IMR-90 (cell line): ENCODE measurements at regions not wholly inside any gene's neighbourhood (a gene's known extent, or its start where the extent isn't known, plus 50 kb on each side); places are given as distances from the start of the nearest gene placed in this dataset.

Experiments
- ATAC-seq: fragments of 200-7000 bp; cut with Tn5 transposase; 2 replicates; pipeline ENCODE4 v1.9.1; 2020; ENCODE audit warnings: low read depth, mild to moderate bottlenecking, moderate library complexity
- BruUV-seq: library from RNA; stranded (reverse); fragments of 400-500 nt; replicated peaks from 2 replicates; lab custom pipeline; 2021; lab: Mats Ljungman, UMichigan
- CTCF ChIA-PET: fragments of 300-600 bp; formaldehyde crosslinking; extraction: SDS; loops from one replicate; lab custom pipeline; 2021; ENCODE audit warnings: antibody characterized with exemption; lab: Yijun Ruan, JAX
- POLR2A ChIA-PET: fragments of 300-600 bp; sonication (Branson Sonifier 250); formaldehyde crosslinking; loops from one replicate; lab custom pipeline; 2022; ENCODE audit warnings: antibody characterized with exemption; ENCODE audit not compliant: unreplicated experiment; lab: Charles Lee
- DNase-seq: peaks from one replicate; pipeline ENCODE4 v3.0.0; 2013
- H2AFZ ChIP-seq: replicated peaks from 2 replicates; pipeline ENCODE3; 2013; ENCODE audit warnings: low read length, mild to moderate bottlenecking; ENCODE audit not compliant: poor library complexity
- H2AK5ac ChIP-seq: 2 replicates; pipeline ENCODE4 v1.6.1; 2013; ENCODE audit warnings: low read depth, low read length, inconsistent platforms
- H2AK9ac ChIP-seq: replicated peaks from 2 replicates; pipeline ENCODE3; 2013; ENCODE audit warnings: mild to moderate bottlenecking, low read depth, low read length, moderate library complexity; ENCODE audit not compliant: poor library complexity
- H2BK120ac ChIP-seq: 2 replicates; pipeline ENCODE4 v1.6.1; 2013; ENCODE audit warnings: low read depth, low read length, inconsistent platforms
- H2BK15ac ChIP-seq: 3 replicates; pipeline ENCODE4 v1.6.1; 2013; ENCODE audit warnings: low read depth, low read length, inconsistent platforms
- H2BK20ac ChIP-seq: 2 replicates; pipeline ENCODE4 v1.6.1; 2013; ENCODE audit warnings: low read depth, mild to moderate bottlenecking, inconsistent platforms, low read length, moderate library complexity
- H2BK5ac ChIP-seq: 2 replicates; pipeline ENCODE4 v1.6.1; 2013; ENCODE audit warnings: mild to moderate bottlenecking, low read depth, low read length, inconsistent platforms; ENCODE audit not compliant: poor library complexity, severe bottlenecking
- H3K14ac ChIP-seq: replicated peaks from 2 replicates; pipeline ENCODE4 v1.6.1; 2013; ENCODE audit warnings: low read depth, low read length, inconsistent platforms
- H3K18ac ChIP-seq: 2 replicates; pipeline ENCODE4 v1.6.1; 2013; ENCODE audit warnings: low read depth, low read length, control low read depth
- H3K23ac ChIP-seq: 2 replicates; pipeline ENCODE4 v1.6.1; 2013; ENCODE audit warnings: low read depth, low read length, inconsistent platforms
- H3K27ac ChIP-seq: 2 replicates; pipeline ENCODE4 v1.5.1; 2013; ENCODE audit warnings: mild to moderate bottlenecking, control low read depth, low read length; ENCODE audit not compliant: insufficient read depth
- H3K27me3 ChIP-seq: 2 replicates; pipeline ENCODE4 v1.6.1; 2013; ENCODE audit warnings: low read length; ENCODE audit not compliant: control insufficient read depth, insufficient read depth
- H3K36me3 ChIP-seq: 2 replicates; pipeline ENCODE4 v1.6.1; 2013; ENCODE audit warnings: low read length, mixed read lengths; ENCODE audit not compliant: control insufficient read depth, insufficient read depth
- H3K4ac ChIP-seq: 2 replicates; pipeline ENCODE4 v1.6.1; 2013; ENCODE audit warnings: low read depth, low read length, inconsistent platforms
- H3K4me1 ChIP-seq: 2 replicates; pipeline ENCODE4 v1.6.1; 2013; ENCODE audit warnings: low read length, mixed read lengths; ENCODE audit not compliant: control insufficient read depth, insufficient read depth
- H3K4me2 ChIP-seq: 2 replicates; pipeline ENCODE4 v1.6.1; 2013; ENCODE audit warnings: low read depth, mild to moderate bottlenecking, control low read depth, low read length, moderate library complexity
- H3K4me3 ChIP-seq: 2 replicates; pipeline ENCODE4 v1.5.1; 2013; ENCODE audit warnings: low read depth, mild to moderate bottlenecking, control low read depth, low read length, moderate library complexity; ENCODE audit not compliant: insufficient read depth
- H3K56ac ChIP-seq: 2 replicates; pipeline ENCODE4 v1.6.1; 2013; ENCODE audit warnings: low read length, inconsistent platforms; ENCODE audit not compliant: insufficient read depth; ENCODE audit errors: extremely low read depth
- H3K79me1 ChIP-seq, 2 experiments: 2 replicates each; pipeline ENCODE4 v1.6.1; 2013; ENCODE audit warnings: low read length in 2 of 2, inconsistent platforms in 1 of 2, low read depth in 1 of 2
- H3K9ac ChIP-seq: 2 replicates; pipeline ENCODE4 v1.6.1; 2013; ENCODE audit warnings: low read depth, low read length, control low read depth
- H3K9me1 ChIP-seq: 2 replicates; pipeline ENCODE4 v1.6.1; 2013; ENCODE audit warnings: low read length, inconsistent platforms; ENCODE audit not compliant: insufficient read depth
- H3K9me3 ChIP-seq: 2 replicates; pipeline ENCODE4 v1.6.1; 2013; ENCODE audit warnings: low read length; ENCODE audit not compliant: control insufficient read depth, insufficient read depth
- H4K20me1 ChIP-seq: 2 replicates; pipeline ENCODE4 v1.6.1; 2013; ENCODE audit warnings: low read length, inconsistent platforms; ENCODE audit not compliant: insufficient read depth
- H4K5ac ChIP-seq: 2 replicates; pipeline ENCODE4 v1.6.1; 2013; ENCODE audit warnings: mild to moderate bottlenecking, low read depth, low read length, control low read depth
- H4K8ac ChIP-seq, 2 experiments: 2 replicates each; pipeline ENCODE4 v1.6.1; 2013; ENCODE audit warnings: low read depth in 2 of 2, low read length in 2 of 2, control low read depth in 1 of 2, inconsistent platforms in 1 of 2
- H4K91ac ChIP-seq: 2 replicates; pipeline ENCODE4 v1.6.1; 2013; ENCODE audit warnings: low read depth, low read length, inconsistent platforms; ENCODE audit not compliant: insufficient read depth
- BHLHE40 ChIP-seq: fragments of 150-350 bp; IDR thresholded peaks from 2 replicates; pipeline ENCODE4 v1.6.1; 2016; ENCODE audit warnings: mild to moderate bottlenecking, low read depth, low read length
- CEBPB ChIP-seq: IDR thresholded peaks from 2 replicates; pipeline ENCODE4 v1.6.1; 2012; ENCODE audit warnings: low read depth, low read length, improper control_type of control experiment
- CHD1 ChIP-seq: IDR thresholded peaks from 2 replicates; pipeline ENCODE4 v1.6.1; 2012; ENCODE audit warnings: low read depth, low read length, improper control_type of control experiment
- FOS ChIP-seq: fragments of 150-350 bp; IDR thresholded peaks from 2 replicates; pipeline ENCODE4 v1.6.1; 2016; ENCODE audit warnings: low read depth, low read length
- MAFK ChIP-seq: IDR thresholded peaks from 2 replicates; pipeline ENCODE4 v1.6.1; 2012; ENCODE audit warnings: low read depth, low read length, improper control_type of control experiment
- MAZ ChIP-seq: IDR thresholded peaks from 2 replicates; pipeline ENCODE4 v1.6.1; 2012; ENCODE audit warnings: low read depth, mild to moderate bottlenecking, low read length, improper control_type of control experiment, moderate library complexity, borderline replicate concordance
- MXI1 ChIP-seq: IDR thresholded peaks from 2 replicates; pipeline ENCODE4 v1.6.1; 2012; ENCODE audit warnings: low read depth, mild to moderate bottlenecking, low read length, moderate library complexity, borderline replicate concordance
- NFE2L2 ChIP-seq: fragments of 150-350 bp; IDR thresholded peaks from 2 replicates; pipeline ENCODE4 v1.6.1; 2016; ENCODE audit warnings: low read depth, mild to moderate bottlenecking, low read length
- POLR2A ChIP-seq: IDR thresholded peaks from 2 replicates; pipeline ENCODE4 v1.6.1; 2012; ENCODE audit warnings: mild to moderate bottlenecking, low read depth, low read length
- RAD21 ChIP-seq: IDR thresholded peaks from 2 replicates; pipeline ENCODE4 v1.6.1; 2012; ENCODE audit warnings: low read length, improper control_type of control experiment
- RCOR1 ChIP-seq: IDR thresholded peaks from 2 replicates; pipeline ENCODE4 v1.6.1; 2012; ENCODE audit warnings: mild to moderate bottlenecking, low read length, improper control_type of control experiment; ENCODE audit not compliant: insufficient replicate concordance
- RFX5 ChIP-seq: IDR thresholded peaks from 2 replicates; pipeline ENCODE4 v1.8.0; 2012; ENCODE audit warnings: low read depth, mild to moderate bottlenecking, low read length, moderate library complexity
- SMC3 ChIP-seq: fragments of 150-350 bp; IDR thresholded peaks from 2 replicates; pipeline ENCODE4 v1.6.1; 2016; ENCODE audit warnings: low read depth, mild to moderate bottlenecking, antibody characterized with exemption, low read length, moderate library complexity
- WGBS, 2 experiments: methylation state at CpG; one replicate each; pipeline versions ENCODE4 v1.1.5 to v1.1.7; 2013; ENCODE audit warnings: missing lambda C conversion rate in 2 of 2; ENCODE audit not compliant: insufficient read length in 1 of 2; ENCODE audit errors: extremely low coverage in 2 of 2; 5-methylcytosine and 5-hydroxymethylcytosine counted together
- dilution Hi-C: fragments of 300-500 bp; cut with HindIII; formaldehyde crosslinking; loops from one replicate; pipeline ENCODE4 v1.14.3; 2018; ENCODE audit warnings: low sequenced_read_pairs; ENCODE audit not compliant: unreplicated experiment
- in situ Hi-C: fragments of 300-500 bp; cut with MboI; formaldehyde crosslinking; loops from 3 replicates; pipeline ENCODE4 v1.14.3; 2019; ENCODE audit warnings: low sequenced_read_pairs, inconsistent platforms, mixed read lengths
- intact Hi-C: fragments of 100-400 bp; cut with micrococcal nuclease; formaldehyde crosslinking; loops from 2 replicates; pipeline ENCODE4 v1.10.0; 2022
- TF ChIP-seq, protein P1 (sequence below): fragments of 150-350 bp; IDR thresholded peaks from 2 replicates; pipeline ENCODE4 v1.6.1; 2016; ENCODE audit warnings: low read depth, mild to moderate bottlenecking, low read length, moderate library complexity, borderline replicate concordance

DNA sequence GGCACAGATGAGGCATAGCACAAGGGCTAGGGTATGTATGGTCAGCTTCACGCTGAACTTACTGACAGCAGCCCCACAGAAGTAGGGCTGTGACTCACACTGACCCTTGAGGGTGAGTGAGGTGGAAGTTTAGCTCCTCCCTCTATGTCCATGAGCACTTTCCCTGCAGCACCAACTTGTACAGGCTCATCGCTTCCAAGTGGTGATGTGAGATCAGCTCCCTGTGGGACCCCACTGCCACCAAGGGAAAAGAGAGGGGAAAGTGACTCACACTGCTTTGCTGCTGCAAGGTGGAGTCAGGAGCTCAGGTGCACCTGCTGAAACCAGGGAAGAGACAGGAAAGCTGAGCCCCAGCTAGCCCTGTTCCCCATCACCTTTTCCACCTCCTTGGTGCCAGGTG, 91.5 kb downstream of the TEX51 start:
- Histone ChIP-seq H2BK20ac (no peak overlapping the region), H3K56ac (no peak overlapping the region), H3K27ac (no peak overlapping the region), H2BK15ac (no peak overlapping the region), H2AK9ac (no peak overlapping the region), H3K18ac (no peak overlapping the region), H4K20me1 (no peaks in the 10 kb centered on the region), H3K27me3 (peaks cover 24% of the 10 kb centered on the region), H2AFZ (no peak overlapping the region), H3K79me1 (no peaks in the 10 kb centered on the region), H4K91ac (no peak overlapping the region), H3K4me1 (no peaks in the 10 kb centered on the region), H3K4me3 (no peak overlapping the region), H3K4ac (no peak overlapping the region), H3K23ac (no peak overlapping the region), H3K14ac (no peak overlapping the region), H3K4me2 (no peak overlapping the region), H2BK5ac (no peak overlapping the region), H4K5ac (no peak overlapping the region), H2AK5ac (no peak overlapping the region), H4K8ac (no peak overlapping the region), H2BK120ac (no peak overlapping the region), H3K36me3 (no peaks in the 10 kb centered on the region), H3K9me3 (no peaks in the 10 kb centered on the region), H3K9ac (no peak overlapping the region), H3K9me1 (no peaks in the 10 kb centered on the region)
- DNase-seq (no peak), ATAC-seq (no peak)
- POLR2A ChIA-PET, result no interaction called here
- in situ Hi-C loops, result no loop called here
- TF ChIP-seq MAFK, result no peak
- TF ChIP-seq BHLHE40, result no peak
- no peak for TF ChIP-seq RFX5
- no peak for TF ChIP-seq MAZ
- TF ChIP-seq NFE2L2, result no peak
- TF ChIP-seq, protein P1, sequence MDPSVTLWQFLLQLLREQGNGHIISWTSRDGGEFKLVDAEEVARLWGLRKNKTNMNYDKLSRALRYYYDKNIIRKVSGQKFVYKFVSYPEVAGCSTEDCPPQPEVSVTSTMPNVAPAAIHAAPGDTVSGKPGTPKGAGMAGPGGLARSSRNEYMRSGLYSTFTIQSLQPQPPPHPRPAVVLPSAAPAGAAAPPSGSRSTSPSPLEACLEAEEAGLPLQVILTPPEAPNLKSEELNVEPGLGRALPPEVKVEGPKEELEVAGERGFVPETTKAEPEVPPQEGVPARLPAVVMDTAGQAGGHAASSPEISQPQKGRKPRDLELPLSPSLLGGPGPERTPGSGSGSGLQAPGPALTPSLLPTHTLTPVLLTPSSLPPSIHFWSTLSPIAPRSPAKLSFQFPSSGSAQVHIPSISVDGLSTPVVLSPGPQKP, result no peak
- no peak for TF ChIP-seq CEBPB
- no peak for TF ChIP-seq POLR2A
- no peak for TF ChIP-seq RCOR1
- TF ChIP-seq RAD21, result no peak
- TF ChIP-seq FOS, result no peak
- TF ChIP-seq CHD1, result no peak
- TF ChIP-seq MXI1, result no peak
- TF ChIP-seq SMC3, result no peak
- WGBS, 2 experiments, result no CpG with 5 or more reads among the region's 2 CpGs
- dilution Hi-C loops, result no loop called here
- intact Hi-C loops, result no loop called here
- BruUV-seq, result no TSS peak
- CTCF ChIA-PET, result no interaction called here
